Ishikawa (cell line): ENCODE measurements at regions not wholly inside any gene's neighbourhood (a gene's known extent, or its start where the extent isn't known, plus 50 kb on each side); places are given as distances from the start of the nearest gene placed in this dataset.

Experiments used
- CEBPB ChIP-seq: IDR thresholded peaks from 2 replicates; pipeline ENCODE4 v1.6.1; 2012
- EP300 ChIP-seq: IDR thresholded peaks from 2 replicates; pipeline ENCODE4 v1.6.1; 2012; ENCODE audit warnings: borderline replicate concordance
- FOXM1 ChIP-seq: IDR thresholded peaks from 2 replicates; pipeline ENCODE4 v1.6.1; 2012; ENCODE audit warnings: low read depth, borderline replicate concordance
- MAX ChIP-seq: IDR thresholded peaks from 2 replicates; pipeline ENCODE4 v1.6.1; 2012
- YY1 ChIP-seq: IDR thresholded peaks from 2 replicates; pipeline ENCODE4 v1.6.1; 2012; ENCODE audit warnings: low read depth

DNA sequence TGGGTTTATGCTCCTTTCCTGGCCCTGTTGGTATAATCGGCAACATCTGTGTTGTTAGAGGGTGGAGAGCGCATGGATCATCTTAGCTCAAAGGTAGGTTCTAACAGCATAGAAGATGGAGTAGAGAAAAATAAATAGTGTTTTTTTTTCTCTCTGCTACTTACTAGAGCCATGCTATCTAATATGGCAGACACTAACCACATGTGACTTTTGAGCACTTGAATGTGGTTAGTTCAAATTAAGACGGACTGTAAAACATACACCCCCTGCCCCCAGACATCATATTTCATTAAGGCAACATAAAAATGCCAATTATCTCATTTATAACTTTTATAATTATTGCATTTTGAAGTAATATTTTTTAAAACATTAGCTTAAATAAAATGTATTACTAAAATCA is 525.1 kb downstream of the KIF20B start:
- TF ChIP-seq YY1 (no peak), FOXM1 (no peak), MAX (no peak), CEBPB (no peak), EP300 (no peak)
